Fibroblast of villous mesenchyme (primary cell): ENCODE measurements at regions not wholly inside any gene's neighbourhood (a gene's known extent, or its start where the extent isn't known, plus 50 kb on each side); places are given as distances from the start of the nearest gene placed in this dataset.

Source experiments
- DNase-seq: peaks from one replicate; pipeline ENCODE4 v3.0.0-alpha.2; 2010; ENCODE audit warnings: low read depth
- H3K4me3 ChIP-seq: 2 replicates; pipeline ENCODE4 v1.5.1; 2011; ENCODE audit warnings: low read depth, mild to moderate bottlenecking, low read length
- CTCF ChIP-seq: IDR thresholded peaks from 2 replicates; pipeline ENCODE4 v1.5.1; 2012; ENCODE audit warnings: low read depth, mild to moderate bottlenecking, low read length; ENCODE audit not compliant: insufficient read depth

- H3K4me3 ChIP-seq: no peak overlapping the region
- DNase-seq: no peak
- no peak for TF ChIP-seq CTCF
Measured at GRCh38 chr11:70486731-70487130, 88.4 kb downstream of the CTTN start.

GRCh38 chr11:70487160-70487559 lies 88.8 kb downstream of the CTTN start:
- no peak overlapping the region for H3K4me3 ChIP-seq
- TF ChIP-seq CTCF: no peak
- DNase-seq: no peak

- DNase-seq: no peak
- no peak overlapping the region for H3K4me3 ChIP-seq
- TF ChIP-seq CTCF: no peak
Measured at GRCh38 chr11:70487756-70488155, 89.4 kb downstream of the CTTN start.

GRCh38 chr11:70488171-70488703 lies 89.9 kb downstream of the CTTN start:
- no peak for DNase-seq
- TF ChIP-seq CTCF: no peak
- no peak overlapping the region for H3K4me3 ChIP-seq

GRCh38 chr11:70489276-70489675 lies 90.9 kb downstream of the CTTN start:
- no peak for DNase-seq
- TF ChIP-seq CTCF: no peak
- H3K4me3 ChIP-seq: no peak overlapping the region

GRCh38 chr11:70490208-70490607 lies 91.9 kb downstream of the CTTN start:
- TF ChIP-seq CTCF: no peak
- no peak overlapping the region for H3K4me3 ChIP-seq
- DNase-seq: no peak
